ENCODE measurements at regions not wholly inside any gene's neighbourhood (a gene's known extent, or its start where the extent isn't known, plus 50 kb on each side); places are given as distances from the start of the nearest gene placed in this dataset.

DNA sequence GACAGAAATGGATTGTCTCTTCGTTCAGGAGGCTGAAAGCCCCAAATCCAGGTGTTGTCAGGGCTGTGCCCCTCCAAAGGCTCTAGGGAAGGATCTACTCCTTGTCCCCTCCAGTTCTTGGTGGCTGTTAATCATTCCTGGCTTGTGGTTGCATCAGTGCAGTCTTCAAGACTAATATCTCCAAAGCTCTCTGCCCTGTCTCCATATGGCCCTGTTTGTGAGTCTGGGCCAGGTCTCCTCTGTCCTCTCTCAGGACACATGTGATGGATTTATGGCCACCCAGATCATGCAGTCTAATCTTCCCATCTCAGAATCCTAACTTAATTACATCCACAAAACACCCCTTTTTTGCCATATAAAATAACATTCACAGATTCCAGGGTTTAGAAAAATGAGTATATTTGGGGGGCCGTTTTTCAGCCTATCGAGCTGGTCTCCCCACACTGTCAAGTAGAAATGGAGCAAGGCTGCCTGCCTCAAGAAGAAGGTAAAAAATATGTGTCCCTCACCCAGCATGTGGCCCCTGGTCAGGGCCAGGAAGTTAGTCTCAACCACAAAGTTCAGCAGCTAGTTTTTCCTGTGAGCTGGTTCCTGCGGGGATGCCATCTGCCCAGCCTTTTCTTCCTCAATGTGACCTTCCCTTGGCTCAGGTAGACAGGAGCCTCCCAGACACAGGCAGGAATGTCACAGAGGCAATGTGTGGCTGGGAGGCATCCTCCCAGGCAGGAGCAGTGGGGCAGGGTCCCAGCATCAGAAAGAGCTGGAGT is 509.4 kb downstream of the IRX1 start:
- Histone ChIP-seq H2BK12ac (ENCODE audit: insufficient read length, low read depth, low read length) (no peak overlapping the region), H3K79me2 (ENCODE audit: insufficient read depth, low read length) (no peaks in the 10 kb centered on the region), H3K4me1 (ENCODE audit: insufficient read depth, low read length) (no peaks in the 10 kb centered on the region), H3K9me3 (ENCODE audit: control insufficient read depth, low read depth, low read length) (no peaks in the 10 kb centered on the region), H3K4ac (ENCODE audit: low read depth, low read length) (no peak overlapping the region), H2BK5ac (ENCODE audit: insufficient read length, low read length) (no peak overlapping the region), H2AK5ac (ENCODE audit: insufficient read length, low read length) (no peak overlapping the region), H3K56ac (ENCODE audit: insufficient read length, low read depth, low read length) (no peak overlapping the region), H2BK15ac (ENCODE audit: low read depth, low read length) (no peak overlapping the region), H4K20me1 (ENCODE audit: control insufficient read depth, insufficient read depth, insufficient read length) (no peaks in the 10 kb centered on the region), H2BK120ac (ENCODE audit: low read depth, low read length, poor library complexity, severe bottlenecking) (no peak overlapping the region), H3K23ac (ENCODE audit: insufficient read length, low read depth, low read length) (no peak overlapping the region), H4K5ac (ENCODE audit: insufficient read length, low read depth, low read length) (no peak overlapping the region), H2AFZ (ENCODE audit: low read length) (no peak overlapping the region), H3K23me2 (ENCODE audit: insufficient read length, low read depth, low read length, poor library complexity, severe bottlenecking) (no peaks in the 10 kb centered on the region), H3K27me3 (ENCODE audit: insufficient read depth, low read length) (no peaks in the 10 kb centered on the region; the same call in 1 of the 2 replicates), H3K4me2 (ENCODE audit: insufficient read depth, insufficient read length, low read length) (no peak overlapping the region), H3K9ac (ENCODE audit: extremely low read depth, insufficient read length, low read length) (no peak overlapping the region), H4K8ac (replicated peaks; ENCODE audit: insufficient read length, low read depth, low read length) (no peak overlapping the region), H3T11ph (ENCODE audit: low read length) (no peak overlapping the region), H3K79me1 (ENCODE audit: insufficient read depth, low read depth, low read length, poor library complexity, severe bottlenecking) (no peaks in the 10 kb centered on the region), H4K91ac (ENCODE audit: insufficient read length, low read depth, low read length) (no peak overlapping the region), H3K14ac (ENCODE audit: insufficient read depth, low read length) (no peak overlapping the region), H3K18ac (ENCODE audit: insufficient read length, low read depth, low read length) (no peak overlapping the region), H3K27ac (ENCODE audit: insufficient read length, low read depth, low read length) (no peak overlapping the region), H2BK20ac (ENCODE audit: low read depth, low read length, poor library complexity, severe bottlenecking) (no peak overlapping the region)
- Mint-ChIP-seq H3K4me3 (no peak overlapping the region), H3K27me3 (ENCODE audit: low read depth) (peaks cover 2% of the 10 kb centered on the region; the same call in 1 of the 2 replicates), H3K36me3 (ENCODE audit: insufficient read depth in 1 of 3, low read depth in 3 of 3) (no peaks in the 10 kb centered on the region), H3K9me3 (no peaks in the 10 kb centered on the region), H3K27ac (no peak overlapping the region; a peak in 1 of 7 replicates), H3K4me1 (peaks cover 12 to 13% of the 10 kb centered on the region in 2 experiments)
- DNase-seq: no peak
- TF ChIP-seq CTCF (conservative IDR thresholded peaks at IDR 0.05): no peak
- WGBS (ENCODE audit: extremely low coverage, insufficient read length, low lambda C conversion rate): no CpG with 5 or more reads among the region's 4 CpGs

Measured in H9 (cell line).